H1 (cell line): ENCODE measurements at regions not wholly inside any gene's neighbourhood (a gene's known extent, or its start where the extent isn't known, plus 50 kb on each side); places are given as distances from the start of the nearest gene placed in this dataset.

Experiments used
- CHD7 ChIP-seq: fragments of 300-600 bp; sonication (generic); IDR thresholded peaks from 2 replicates; pipeline ENCODE4 v1.7.1; 2012; ENCODE audit warnings: low read length, moderate library complexity, mild to moderate bottlenecking, inconsistent platforms; ENCODE audit not compliant: insufficient replicate concordance
- NANOG ChIP-seq: IDR thresholded peaks from 2 replicates; pipeline ENCODE4 v1.6.1; 2011; ENCODE audit warnings: low read length, low read depth, mild to moderate bottlenecking, inconsistent platforms; ENCODE audit not compliant: insufficient read depth, poor library complexity, severe bottlenecking
- SUZ12 ChIP-seq: fragments of 200-600 bp; sonication (generic); IDR thresholded peaks from 2 replicates; pipeline ENCODE4 v1.6.1; 2012; ENCODE audit warnings: mild to moderate bottlenecking, inconsistent platforms, low read length, moderate library complexity, mixed read lengths

- TF ChIP-seq NANOG (no peak), SUZ12 (no peak), CHD7 (no peak)
Observed at GRCh38 chr5:53302529-53302928, 177.9 kb upstream of the FST start (continued).
